ENCODE measurements at regions not wholly inside any gene's neighbourhood (a gene's known extent, or its start where the extent isn't known, plus 50 kb on each side); places are given as distances from the start of the nearest gene placed in this dataset.

DNA sequence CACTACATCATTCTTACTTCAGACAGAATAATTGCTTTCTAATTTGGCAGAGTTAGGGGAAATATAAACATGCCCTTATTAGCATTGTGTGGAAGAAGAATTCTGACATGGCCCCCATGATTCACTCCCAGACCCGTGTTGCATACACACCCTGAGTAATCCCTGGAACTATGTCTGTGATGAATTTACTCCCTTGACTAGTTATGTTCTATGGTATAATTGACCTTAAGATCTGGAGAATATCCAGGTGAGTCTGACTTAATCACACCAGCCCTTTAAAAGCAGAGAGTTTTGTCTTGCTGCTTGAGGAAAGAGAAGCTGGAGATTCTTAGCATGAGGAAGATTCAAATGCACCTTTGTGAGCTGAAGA is 262.9 kb downstream of the SOX4 start:
- H3K36me3 ChIP-seq (replicated peaks; ENCODE audit: insufficient read depth, low read length), result no peaks in the 10 kb centered on the region
- no peak overlapping the region for H3K9ac ChIP-seq (ENCODE audit: low read length)
- H3K4me3 ChIP-seq (ENCODE audit: low read length), result no peak overlapping the region
- TF ChIP-seq EZH2 (optimal IDR thresholded peaks at IDR 0.05; ENCODE audit: low read depth, low read length) (no peak), EZH2phosphoT487 (IDR thresholded peaks at IDR 0.05; ENCODE audit: low read length) (no peak)
- TF ChIP-seq, protein P1, sequence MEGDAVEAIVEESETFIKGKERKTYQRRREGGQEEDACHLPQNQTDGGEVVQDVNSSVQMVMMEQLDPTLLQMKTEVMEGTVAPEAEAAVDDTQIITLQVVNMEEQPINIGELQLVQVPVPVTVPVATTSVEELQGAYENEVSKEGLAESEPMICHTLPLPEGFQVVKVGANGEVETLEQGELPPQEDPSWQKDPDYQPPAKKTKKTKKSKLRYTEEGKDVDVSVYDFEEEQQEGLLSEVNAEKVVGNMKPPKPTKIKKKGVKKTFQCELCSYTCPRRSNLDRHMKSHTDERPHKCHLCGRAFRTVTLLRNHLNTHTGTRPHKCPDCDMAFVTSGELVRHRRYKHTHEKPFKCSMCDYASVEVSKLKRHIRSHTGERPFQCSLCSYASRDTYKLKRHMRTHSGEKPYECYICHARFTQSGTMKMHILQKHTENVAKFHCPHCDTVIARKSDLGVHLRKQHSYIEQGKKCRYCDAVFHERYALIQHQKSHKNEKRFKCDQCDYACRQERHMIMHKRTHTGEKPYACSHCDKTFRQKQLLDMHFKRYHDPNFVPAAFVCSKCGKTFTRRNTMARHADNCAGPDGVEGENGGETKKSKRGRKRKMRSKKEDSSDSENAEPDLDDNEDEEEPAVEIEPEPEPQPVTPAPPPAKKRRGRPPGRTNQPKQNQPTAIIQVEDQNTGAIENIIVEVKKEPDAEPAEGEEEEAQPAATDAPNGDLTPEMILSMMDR (IDR thresholded peaks at IDR 0.05; ENCODE audit: low read length), result no peak
- H3K9me2 ChIP-seq (replicated peaks; ENCODE audit: insufficient read depth, low read length), result no peaks in the 10 kb centered on the region
- H3K9me3 ChIP-seq (replicated peaks; ENCODE audit: insufficient read depth, low read length), result no peaks in the 10 kb centered on the region
- no peak overlapping the region for H3K27ac ChIP-seq (ENCODE audit: low read length)
- no peaks in the 10 kb centered on the region for H3F3A ChIP-seq (ENCODE audit: insufficient read depth, low read length)
- no peak overlapping the region for H3K4me2 ChIP-seq (ENCODE audit: low read depth, low read length)
- H3K27me3 ChIP-seq (replicated peaks; ENCODE audit: insufficient read depth, low read length), result no peaks in the 10 kb centered on the region
- DNase-seq, result no peak
- H4K20me1 ChIP-seq (ENCODE audit: insufficient read depth, low read length), result no peaks in the 10 kb centered on the region
- H2AFZ ChIP-seq (ENCODE audit: low read length), result no peak overlapping the region
- H3K79me2 ChIP-seq (ENCODE audit: low read length), result no peaks in the 10 kb centered on the region
- no peaks in the 10 kb centered on the region for H3K4me1 ChIP-seq (ENCODE audit: low read length)

DNA sequence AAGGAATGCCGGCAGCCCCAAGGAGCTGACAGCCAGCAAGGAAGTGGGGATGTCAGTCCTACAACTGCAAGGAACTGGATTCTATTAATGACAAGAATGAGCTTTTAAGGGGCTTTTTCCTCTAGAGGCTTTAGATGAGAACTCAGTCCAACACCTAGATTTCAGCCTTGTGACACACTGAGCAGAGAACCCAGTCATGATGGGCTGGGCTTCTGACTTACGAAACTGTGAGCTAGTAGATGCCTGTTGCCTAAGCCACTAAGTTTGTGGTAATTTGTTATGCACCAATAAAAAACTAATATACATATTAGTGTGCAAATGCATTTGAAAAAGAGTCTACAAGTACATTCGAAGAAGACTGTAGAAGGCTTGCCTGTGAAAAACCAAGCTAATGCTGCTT is 263.3 kb downstream of the SOX4 start:
- Histone ChIP-seq H3K4me2 (ENCODE audit: low read depth, low read length) (no peak overlapping the region), H3K4me3 (ENCODE audit: low read length) (no peak overlapping the region), H3K9me3 (replicated peaks; ENCODE audit: insufficient read depth, low read length) (no peaks in the 10 kb centered on the region), H3K9ac (ENCODE audit: low read length) (no peak overlapping the region), H3K27ac (ENCODE audit: low read length) (no peak overlapping the region), H2AFZ (ENCODE audit: low read length) (no peak overlapping the region), H3K36me3 (replicated peaks; ENCODE audit: insufficient read depth, low read length) (no peaks in the 10 kb centered on the region), H3K9me2 (replicated peaks; ENCODE audit: insufficient read depth, low read length) (no peaks in the 10 kb centered on the region), H3K27me3 (replicated peaks; ENCODE audit: insufficient read depth, low read length) (no peaks in the 10 kb centered on the region), H3K79me2 (ENCODE audit: low read length) (no peaks in the 10 kb centered on the region), H4K20me1 (ENCODE audit: insufficient read depth, low read length) (no peaks in the 10 kb centered on the region), H3K4me1 (ENCODE audit: low read length) (no peaks in the 10 kb centered on the region), H3F3A (ENCODE audit: insufficient read depth, low read length) (no peaks in the 10 kb centered on the region)
- no peak for DNase-seq
- TF ChIP-seq EZH2phosphoT487 (IDR thresholded peaks at IDR 0.05; ENCODE audit: low read length), result no peak
- TF ChIP-seq EZH2 (optimal IDR thresholded peaks at IDR 0.05; ENCODE audit: low read depth, low read length), result no peak
- TF ChIP-seq, protein P1 (IDR thresholded peaks at IDR 0.05; ENCODE audit: low read length), result no peak

DNA sequence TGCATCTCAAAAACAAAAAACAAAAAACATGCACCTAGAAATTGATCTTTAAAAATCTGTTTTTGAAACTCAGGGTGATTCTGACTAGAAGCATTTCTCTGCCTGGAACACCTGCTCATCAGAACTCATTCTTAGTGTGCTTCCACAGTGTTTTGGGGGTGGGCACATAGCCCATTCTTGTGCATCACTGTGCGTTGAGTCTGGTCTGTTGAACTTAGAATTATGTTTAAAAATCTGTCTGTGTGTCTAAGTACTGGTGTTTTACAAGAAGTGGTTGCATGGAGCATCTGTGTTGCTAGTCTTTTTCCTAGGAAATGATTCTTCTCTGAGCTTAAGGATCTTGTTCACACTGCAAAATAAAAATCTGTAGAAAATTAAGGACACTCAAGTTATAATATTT is 264.5 kb downstream of the SOX4 start:
- Histone ChIP-seq H3K9ac (ENCODE audit: low read length) (no peak overlapping the region), H2AFZ (ENCODE audit: low read length) (no peak overlapping the region), H3K36me3 (replicated peaks; ENCODE audit: insufficient read depth, low read length) (no peaks in the 10 kb centered on the region), H3K9me2 (replicated peaks; ENCODE audit: insufficient read depth, low read length) (no peaks in the 10 kb centered on the region), H3K27me3 (replicated peaks; ENCODE audit: insufficient read depth, low read length) (no peaks in the 10 kb centered on the region), H3K9me3 (replicated peaks; ENCODE audit: insufficient read depth, low read length) (no peaks in the 10 kb centered on the region), H3K79me2 (ENCODE audit: low read length) (no peaks in the 10 kb centered on the region), H4K20me1 (ENCODE audit: insufficient read depth, low read length) (no peaks in the 10 kb centered on the region), H3K4me3 (ENCODE audit: low read length) (no peak overlapping the region), H3K4me1 (ENCODE audit: low read length) (no peaks in the 10 kb centered on the region), H3F3A (ENCODE audit: insufficient read depth, low read length) (no peaks in the 10 kb centered on the region), H3K27ac (ENCODE audit: low read length) (no peak overlapping the region), H3K4me2 (ENCODE audit: low read depth, low read length) (no peak overlapping the region)
- TF ChIP-seq, protein P1 (IDR thresholded peaks at IDR 0.05; ENCODE audit: low read length), result no peak
- TF ChIP-seq EZH2phosphoT487 (IDR thresholded peaks at IDR 0.05; ENCODE audit: low read length) (no peak), EZH2 (optimal IDR thresholded peaks at IDR 0.05; ENCODE audit: low read depth, low read length) (no peak)
- no peak for DNase-seq

Data from MM.1S (cell line).